B cell (primary cell): ENCODE measurements at regions not wholly inside any gene's neighbourhood (a gene's known extent, or its start where the extent isn't known, plus 50 kb on each side); places are given as distances from the start of the nearest gene placed in this dataset.

Experiments used
- ATAC-seq: fragments of 200-7000 bp; cut with Tn5 transposase; one replicate; pipeline ENCODE4 v1.10.0; 2021; ENCODE audit warnings: low read depth, mild to moderate bottlenecking, moderate number of reproducible peaks, moderate library complexity
- CTCF ChIA-PET: fragments of 350-600 bp; sonication (Branson Sonifier 250); formaldehyde crosslinking; loops from one replicate; lab custom pipeline; 2021; ENCODE audit warnings: antibody characterized with exemption, inconsistent platforms; lab: Charles Lee
- POLR2A ChIA-PET: fragments of 350-600 bp; sonication (Branson Sonifier 250); formaldehyde crosslinking; loops from one replicate; lab custom pipeline; 2021; ENCODE audit warnings: antibody characterized with exemption; lab: Charles Lee
- DNase-seq: peaks from one replicate; pipeline ENCODE4 v3.0.0; 2013
- H2AFZ ChIP-seq: 2 replicates; pipeline ENCODE4 v1.6.1; 2012; ENCODE audit warnings: mild to moderate bottlenecking, low read depth, low read length; ENCODE audit not compliant: insufficient read depth, poor library complexity, severe bottlenecking
- H3K27ac ChIP-seq, 2 donors: 1 replicate in 1 of 2; 2 replicates in 1 of 2; pipeline ENCODE4 v1.5.1; 2012 to 2013; ENCODE audit warnings: low read length in 2 of 2, mild to moderate bottlenecking in 2 of 2, moderate library complexity in 1 of 2
- H3K27me3 ChIP-seq, 4 experiments: fragments of 200-600 bp in 1 of 4; sonication (generic) in 1 of 4; replicated peaks in 1 of 4; 1 replicate in 2 of 4; 2 replicates in 2 of 4; pipeline versions ENCODE4 v1.6.1 to v1.7.0; 2013 to 2016; ENCODE audit warnings: low read length in 3 of 4, mild to moderate bottlenecking in 2 of 4, mixed read lengths in 1 of 4, moderate library complexity in 1 of 4; ENCODE audit not compliant: insufficient read depth in 4 of 4, control insufficient read depth in 3 of 4; ENCODE audit errors: control extremely low read depth in 1 of 4
- H3K36me3 ChIP-seq, 2 experiments: replicated peaks in 1 of 2; 1 replicate in 1 of 2; 2 replicates in 1 of 2; pipeline versions ENCODE4 v1.6.1 to v1.7.1; 2013; ENCODE audit warnings: low read length in 1 of 2; ENCODE audit not compliant: insufficient read depth in 2 of 2, control insufficient read depth in 1 of 2; ENCODE audit errors: control extremely low read depth in 1 of 2, extremely low read depth in 1 of 2
- H3K4me1 ChIP-seq, 2 donors: fragments of 200-600 bp in 1 of 2; sonication (generic) in 1 of 2; 1 replicate in 1 of 2; 2 replicates in 1 of 2; pipeline versions ENCODE4 v1.5.1 to v1.6.1; 2013 to 2017; ENCODE audit warnings: low read length in 2 of 2; ENCODE audit not compliant: control insufficient read depth in 2 of 2, insufficient read depth in 2 of 2
- H3K4me2 ChIP-seq: replicated peaks from 2 replicates; pipeline ENCODE3; 2012; ENCODE audit warnings: mild to moderate bottlenecking, low read depth, low read length; ENCODE audit not compliant: poor library complexity, severe bottlenecking
- H3K4me3 ChIP-seq, 5 experiments: fragments of 200-600 bp in 1 of 5; sonication (generic) in 1 of 5; 1 replicate in 3 of 5; 2 replicates in 2 of 5; pipeline versions ENCODE4 v1.5.1 to v1.7.0; 2011 to 2016; ENCODE audit warnings: low read length in 4 of 5, mild to moderate bottlenecking in 4 of 5, low read depth in 2 of 5, control low read depth in 1 of 5, moderate library complexity in 1 of 5; ENCODE audit not compliant: insufficient read depth in 1 of 5; ENCODE audit errors: control extremely low read depth in 1 of 5, extremely low read depth in 1 of 5
- H3K79me2 ChIP-seq: fragments of 200-600 bp; sonication (generic); one replicate; pipeline ENCODE4 v1.6.0; 2016; ENCODE audit warnings: low read length; ENCODE audit not compliant: control insufficient read depth, insufficient read depth
- H3K9ac ChIP-seq: fragments of 200-600 bp; sonication (generic); 2 replicates; pipeline ENCODE4 v1.6.1; 2017; ENCODE audit warnings: mild to moderate bottlenecking, low read length, moderate library complexity
- H3K9me3 ChIP-seq, 3 donors: one replicate each; pipeline versions ENCODE4 v1.6.1 to v1.7.1; 2013; ENCODE audit warnings: low read length in 2 of 3; ENCODE audit not compliant: control insufficient read depth in 2 of 3, insufficient read depth in 1 of 3; ENCODE audit errors: control extremely low read depth in 1 of 3
- H4K20me1 ChIP-seq: 2 replicates; pipeline ENCODE4 v1.6.0; 2012; ENCODE audit warnings: mild to moderate bottlenecking, low read length; ENCODE audit not compliant: insufficient read depth, control insufficient read depth, poor library complexity, severe bottlenecking
- H3K27ac Mint-ChIP-seq: one replicate; pipeline ENCODE4 v1.8.0; 2021; ENCODE audit warnings: mixed read lengths
- H3K27me3 Mint-ChIP-seq: one replicate; pipeline ENCODE4 v1.8.0; 2021; ENCODE audit warnings: mixed read lengths
- H3K4me1 Mint-ChIP-seq: one replicate; pipeline ENCODE4 v1.8.0; 2021; ENCODE audit warnings: mixed read lengths
- H3K4me3 Mint-ChIP-seq: one replicate; pipeline ENCODE4 v1.8.0; 2021; ENCODE audit warnings: mixed read lengths
- H3K9me3 Mint-ChIP-seq: one replicate; pipeline ENCODE4 v1.8.0; 2022; ENCODE audit warnings: mixed read lengths; ENCODE audit not compliant: insufficient read depth
- CTCF ChIP-seq: fragments of 200-600 bp; IDR thresholded peaks from one replicate; pipeline ENCODE4 v1.8.0; 2022; ENCODE audit warnings: antibody characterized with exemption, mild to moderate bottlenecking
- EZH2 ChIP-seq: IDR thresholded peaks from 2 replicates; pipeline ENCODE4 v1.6.1; 2012; ENCODE audit warnings: borderline replicate concordance, low read depth, mild to moderate bottlenecking, moderate library complexity, low read length; ENCODE audit not compliant: insufficient read depth, poor library complexity, severe bottlenecking
- WGBS: methylation state at CpG from one replicate; pipeline ENCODE4 v1.1.5; 2013; ENCODE audit warnings: missing lambda C conversion rate; ENCODE audit not compliant: insufficient coverage; 5-methylcytosine and 5-hydroxymethylcytosine counted together
- intact Hi-C: fragments of 100-400 bp; cut with micrococcal nuclease; formaldehyde crosslinking; loops from one replicate; pipeline ENCODE4 v1.10.0; 2022

- ChIA-PET CTCF (interaction anchor here (0.7 kb wide), 1 partner anchor 1554 kb away, joined by 3 read pairs; no protein-coding TSS in a partner anchor), POLR2A (no interaction called here)
- no peaks in the 10 kb centered on the region for H3K9me3 ChIP-seq
- H3K27me3 Mint-ChIP-seq, result no peaks in the 10 kb centered on the region
- no peak overlapping the region for H3K27ac ChIP-seq
- no peak overlapping the region for H3K4me2 ChIP-seq
- no peak overlapping the region for H2AFZ ChIP-seq
- H3K79me2 ChIP-seq, result no peaks in the 10 kb centered on the region
- H3K4me1 ChIP-seq, result no peaks in the 10 kb centered on the region
- H3K27me3 ChIP-seq, result no peaks in the 10 kb centered on the region
- no peaks in the 10 kb centered on the region for H3K36me3 ChIP-seq
- TF ChIP-seq EZH2 (no peak), CTCF (no peak)
- no peak for DNase-seq
- no peak overlapping the region for H3K27ac Mint-ChIP-seq
- intact Hi-C loops, result no loop called here
- no peak overlapping the region for H3K9ac ChIP-seq
- no peaks in the 10 kb centered on the region for H4K20me1 ChIP-seq
- H3K4me1 Mint-ChIP-seq, result no peaks in the 10 kb centered on the region
- WGBS, result no CpG with 5 or more reads among the region's 2 CpGs
- H3K4me3 Mint-ChIP-seq, result no peak overlapping the region
- no peaks in the 10 kb centered on the region for H3K9me3 Mint-ChIP-seq
- H3K4me3 ChIP-seq, result no peak overlapping the region
- ATAC-seq, result no peak
Observed at GRCh38 chr18:60172030-60172429, 200.5 kb downstream of the MC4R start.

- no peak overlapping the region for H3K27ac ChIP-seq
- no peak overlapping the region for H3K4me2 ChIP-seq
- Mint-ChIP-seq H3K27ac (no peak overlapping the region), H3K27me3 (no peaks in the 10 kb centered on the region), H3K4me1 (no peaks in the 10 kb centered on the region), H3K9me3 (no peaks in the 10 kb centered on the region), H3K4me3 (no peak overlapping the region)
- H3K27me3 ChIP-seq, result no peaks in the 10 kb centered on the region
- ChIA-PET CTCF (no interaction called here), POLR2A (no interaction called here)
- intact Hi-C loops, result loop anchor here (10.0 kb wide), 1 partner anchor 59 kb away; no protein-coding TSS in a partner anchor
- H2AFZ ChIP-seq, result no peak overlapping the region
- no peak overlapping the region for H3K4me3 ChIP-seq
- no peaks in the 10 kb centered on the region for H4K20me1 ChIP-seq
- DNase-seq, result no peak
- no peaks in the 10 kb centered on the region for H3K79me2 ChIP-seq
- peaks cover 0 to 1% (median 0%) of the 10 kb centered on the region in 3 donors for H3K9me3 ChIP-seq
- TF ChIP-seq EZH2, result no peak
- no peak for TF ChIP-seq CTCF
- H3K4me1 ChIP-seq, result no peaks in the 10 kb centered on the region
- H3K9ac ChIP-seq, result no peak overlapping the region
- no peak for ATAC-seq
- 0% methylated on average over 1 of the region's 5 CpGs for WGBS
- H3K36me3 ChIP-seq, result no peaks in the 10 kb centered on the region
Observed at GRCh38 chr18:60163622-60164021, 209.0 kb downstream of the MC4R start.
